OCI-LY7 (cell line): ENCODE measurements at regions not wholly inside any gene's neighbourhood (a gene's known extent, or its start where the extent isn't known, plus 50 kb on each side); places are given as distances from the start of the nearest gene placed in this dataset.

Experiments
- BruUV-seq: library from RNA; stranded (reverse); fragments of 400-500 nt; replicated peaks from 2 replicates; lab custom pipeline; 2021; lab: Mats Ljungman, UMichigan
- CTCF ChIA-PET: fragments of 300-600 bp; sonication (Branson Sonifier 250); formaldehyde crosslinking; loops from one replicate; lab custom pipeline; 2022; ENCODE audit warnings: antibody characterized with exemption; ENCODE audit not compliant: unreplicated experiment; lab: Charles Lee
- POLR2A ChIA-PET: fragments of 300-600 bp; sonication (Branson Sonifier 250); formaldehyde crosslinking; loops from one replicate; lab custom pipeline; 2022; ENCODE audit warnings: antibody characterized with exemption; lab: Charles Lee
- DNase-seq: peaks from one replicate; pipeline ENCODE4 v3.0.0-alpha.2; 2015; ENCODE audit warnings: low spot score
- H2AFZ ChIP-seq: fragments of 200-600 bp; sonication (generic), shearing (Covaris generic); 2 replicates; pipeline ENCODE4 v1.6.1; 2014; ENCODE audit warnings: mild to moderate bottlenecking, antibody characterized with exemption, low read length, moderate library complexity
- H3K27ac ChIP-seq: fragments of 200-600 bp; sonication (generic); 2 replicates; pipeline ENCODE4 v1.5.1; 2014; ENCODE audit warnings: mixed run types, low read depth, mild to moderate bottlenecking, moderate library complexity, low read length, inconsistent platforms; ENCODE audit not compliant: poor library complexity, severe bottlenecking
- H3K36me3 ChIP-seq: fragments of 200-600 bp; sonication (generic); 2 replicates; pipeline ENCODE4 v1.6.1; 2014; ENCODE audit warnings: mild to moderate bottlenecking, antibody characterized with exemption, low read length, moderate library complexity, mixed read lengths; ENCODE audit not compliant: insufficient read depth
- H3K4me1 ChIP-seq: fragments of 200-600 bp; sonication (generic); 2 replicates; pipeline ENCODE4 v1.5.1; 2014; ENCODE audit warnings: mild to moderate bottlenecking, low read length; ENCODE audit not compliant: insufficient read depth, poor library complexity, severe bottlenecking
- H3K4me2 ChIP-seq: fragments of 200-600 bp; sonication (generic); 2 replicates; pipeline ENCODE4 v1.6.1; 2014; ENCODE audit warnings: mild to moderate bottlenecking, low read length
- H3K4me3 ChIP-seq: fragments of 200-600 bp; sonication (generic); 2 replicates; pipeline ENCODE4 v1.5.1; 2014; ENCODE audit warnings: mild to moderate bottlenecking, low read depth, low read length; ENCODE audit not compliant: poor library complexity, severe bottlenecking
- H3K79me2 ChIP-seq: fragments of 200-600 bp; sonication (generic); 2 replicates; pipeline ENCODE4 v1.6.1; 2016; ENCODE audit warnings: low read depth, mild to moderate bottlenecking, low read length, moderate library complexity, mixed read lengths; ENCODE audit not compliant: insufficient read depth
- H3K9me2 ChIP-seq: fragments of 200-600 bp; sonication (generic); 2 replicates; pipeline ENCODE4 v1.6.1; 2016; ENCODE audit warnings: mild to moderate bottlenecking, low read length, mixed read lengths; ENCODE audit not compliant: insufficient read depth
- H3K9me3 ChIP-seq: fragments of 200-600 bp; sonication (generic); 2 replicates; pipeline ENCODE4 v1.6.1; 2014; ENCODE audit warnings: mild to moderate bottlenecking, mixed run types, low read length, mixed read lengths
- H4K20me1 ChIP-seq: fragments of 200-600 bp; sonication (generic); 2 replicates; pipeline ENCODE4 v1.6.1; 2014; ENCODE audit warnings: mild to moderate bottlenecking, antibody characterized with exemption, low read length, moderate library complexity, mixed read lengths; ENCODE audit not compliant: insufficient read depth
- EZH2phosphoT487 ChIP-seq: fragments of 200-600 bp; sonication (generic); IDR thresholded peaks from 2 replicates; pipeline ENCODE4 v1.6.1; 2018; ENCODE audit warnings: low read depth, borderline replicate concordance, mild to moderate bottlenecking, mixed run types, antibody characterized with exemption, low read length, moderate library complexity, mixed read lengths
- intact Hi-C: fragments of 100-400 bp; cut with micrococcal nuclease; formaldehyde crosslinking; loops from one replicate; pipeline ENCODE4 v1.10.0; 2022; ENCODE audit not compliant: unreplicated experiment
- TF ChIP-seq, protein P1 (sequence below): fragments of 200-600 bp; sonication (generic); conservative IDR thresholded peaks from 2 replicates; pipeline ENCODE4 v1.5.1; 2014; ENCODE audit warnings: mild to moderate bottlenecking, antibody characterized with exemption, low read length, moderate library complexity, mixed read lengths

DNA sequence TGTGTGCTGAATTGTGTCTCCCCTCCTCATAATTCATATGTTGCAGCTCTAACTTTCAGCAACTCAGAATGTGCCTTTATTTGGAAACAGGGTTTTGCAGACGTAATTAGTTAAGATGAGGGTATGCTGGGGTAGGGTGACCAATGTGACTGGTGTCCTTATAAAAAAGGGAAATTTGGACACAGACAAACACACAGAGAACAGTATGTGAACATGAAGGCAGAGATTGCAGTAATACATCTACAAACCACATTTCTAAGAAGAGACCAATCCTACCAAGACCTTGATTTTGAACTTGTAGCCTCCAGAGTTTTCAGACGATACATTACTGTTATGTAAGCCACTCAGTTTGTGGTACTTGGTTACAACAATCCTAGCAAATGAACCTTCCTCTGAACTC lies 817.8 kb downstream of the TUSC7 start:
- ChIA-PET POLR2A (interaction anchor here (1.3 to 1.6 kb wide), 2 partner anchors 14 to 193 kb away, joined by 3 to 5 read pairs; no protein-coding TSS in a partner anchor), CTCF (no interaction called here)
- Histone ChIP-seq H2AFZ (no peak overlapping the region), H3K79me2 (no peaks in the 10 kb centered on the region), H4K20me1 (no peaks in the 10 kb centered on the region), H3K36me3 (no peaks in the 10 kb centered on the region), H3K4me1 (no peaks in the 10 kb centered on the region), H3K27ac (no peak overlapping the region), H3K4me3 (no peak overlapping the region), H3K9me2 (no peaks in the 10 kb centered on the region), H3K9me3 (no peaks in the 10 kb centered on the region), H3K4me2 (no peak overlapping the region)
- intact Hi-C loops: loop anchor here (2.0 to 5.0 kb wide), 2 partner anchors 190 to 757 kb away; no protein-coding TSS in a partner anchor
- BruUV-seq: no TSS peak
- DNase-seq: no peak
- no peak for TF ChIP-seq EZH2phosphoT487
- TF ChIP-seq, protein P1, sequence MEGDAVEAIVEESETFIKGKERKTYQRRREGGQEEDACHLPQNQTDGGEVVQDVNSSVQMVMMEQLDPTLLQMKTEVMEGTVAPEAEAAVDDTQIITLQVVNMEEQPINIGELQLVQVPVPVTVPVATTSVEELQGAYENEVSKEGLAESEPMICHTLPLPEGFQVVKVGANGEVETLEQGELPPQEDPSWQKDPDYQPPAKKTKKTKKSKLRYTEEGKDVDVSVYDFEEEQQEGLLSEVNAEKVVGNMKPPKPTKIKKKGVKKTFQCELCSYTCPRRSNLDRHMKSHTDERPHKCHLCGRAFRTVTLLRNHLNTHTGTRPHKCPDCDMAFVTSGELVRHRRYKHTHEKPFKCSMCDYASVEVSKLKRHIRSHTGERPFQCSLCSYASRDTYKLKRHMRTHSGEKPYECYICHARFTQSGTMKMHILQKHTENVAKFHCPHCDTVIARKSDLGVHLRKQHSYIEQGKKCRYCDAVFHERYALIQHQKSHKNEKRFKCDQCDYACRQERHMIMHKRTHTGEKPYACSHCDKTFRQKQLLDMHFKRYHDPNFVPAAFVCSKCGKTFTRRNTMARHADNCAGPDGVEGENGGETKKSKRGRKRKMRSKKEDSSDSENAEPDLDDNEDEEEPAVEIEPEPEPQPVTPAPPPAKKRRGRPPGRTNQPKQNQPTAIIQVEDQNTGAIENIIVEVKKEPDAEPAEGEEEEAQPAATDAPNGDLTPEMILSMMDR: no peak

DNA sequence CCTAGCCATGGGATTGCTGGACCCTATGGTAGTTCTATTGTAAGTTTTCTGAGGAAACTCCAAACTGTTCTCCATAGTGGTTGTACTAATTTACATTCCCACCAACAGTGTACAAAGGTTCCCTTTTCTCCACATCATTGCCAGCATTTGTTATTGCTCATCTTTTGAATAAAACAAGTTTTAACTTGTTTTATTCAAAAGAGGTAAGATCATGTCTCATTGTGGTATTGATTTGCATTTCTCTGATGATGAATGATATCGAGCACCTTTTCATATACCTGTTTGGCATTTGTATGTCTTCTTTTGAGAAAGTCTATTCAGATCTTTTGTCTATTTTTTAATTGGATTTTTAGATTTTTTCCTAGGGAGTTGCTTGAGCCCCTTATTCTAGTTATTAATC lies 819.1 kb downstream of the TUSC7 start:
- Histone ChIP-seq H3K36me3 (no peaks in the 10 kb centered on the region), H3K9me2 (no peaks in the 10 kb centered on the region), H3K27ac (no peak overlapping the region), H3K4me3 (no peak overlapping the region), H3K79me2 (no peaks in the 10 kb centered on the region), H2AFZ (no peak overlapping the region), H3K9me3 (no peaks in the 10 kb centered on the region), H3K4me2 (no peak overlapping the region), H4K20me1 (no peaks in the 10 kb centered on the region), H3K4me1 (no peaks in the 10 kb centered on the region)
- no TSS peak for BruUV-seq
- CTCF ChIA-PET: no interaction called here
- intact Hi-C loops: loop anchor here (5.0 kb wide), 1 partner anchor 189 kb away; no protein-coding TSS in a partner anchor
- no peak for TF ChIP-seq EZH2phosphoT487
- TF ChIP-seq, protein P1: no peak
- POLR2A ChIA-PET: no interaction called here
- DNase-seq: no peak

DNA sequence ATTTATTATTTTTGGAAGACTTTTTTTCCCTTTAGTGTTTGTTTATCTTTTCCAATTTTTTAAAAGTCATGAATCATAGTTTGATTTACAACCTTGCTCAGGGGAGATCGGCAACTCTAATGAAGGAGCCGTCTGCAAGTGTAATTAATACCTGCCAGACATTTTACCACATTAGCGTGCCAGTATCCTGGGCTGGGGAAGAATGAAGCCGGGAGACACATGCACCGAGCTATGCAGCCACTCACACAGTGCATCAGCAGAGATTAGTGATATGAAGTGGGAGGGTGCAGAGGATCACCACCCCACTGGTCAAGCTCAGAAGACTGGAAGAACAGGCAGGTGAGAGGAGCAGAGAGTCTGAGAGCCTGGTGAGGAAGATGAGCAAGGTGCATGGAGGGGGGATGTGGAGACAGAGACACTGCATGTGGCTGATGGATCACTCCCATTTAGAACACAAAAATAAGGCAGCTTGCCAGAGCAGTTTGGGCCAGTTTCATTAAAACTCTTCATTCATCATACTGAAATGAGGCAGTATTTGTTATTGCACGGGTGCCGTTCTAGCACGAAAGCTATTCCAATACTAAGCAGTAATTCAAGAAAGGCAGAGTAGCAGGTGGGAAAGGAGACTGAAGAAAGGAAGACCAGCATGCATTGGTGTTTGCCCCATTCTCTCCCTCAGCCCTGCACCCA lies 821.6 kb downstream of the TUSC7 start:
- no peak overlapping the region for H2AFZ ChIP-seq
- no peak overlapping the region for H3K4me3 ChIP-seq
- H3K27ac ChIP-seq: no peak overlapping the region
- no peak for DNase-seq
- H3K79me2 ChIP-seq: no peaks in the 10 kb centered on the region
- no peaks in the 10 kb centered on the region for H3K36me3 ChIP-seq
- intact Hi-C loops: no loop called here
- no TSS peak for BruUV-seq
- no peaks in the 10 kb centered on the region for H3K4me1 ChIP-seq
- ChIA-PET POLR2A (interaction anchor here (0.6 kb wide), 1 partner anchor 282 kb away, joined by 3 read pairs; no protein-coding TSS in a partner anchor), CTCF (no interaction called here)
- no peak overlapping the region for H3K4me2 ChIP-seq
- H3K9me2 ChIP-seq: no peaks in the 10 kb centered on the region
- H4K20me1 ChIP-seq: no peaks in the 10 kb centered on the region
- H3K9me3 ChIP-seq: no peaks in the 10 kb centered on the region
- TF ChIP-seq EZH2phosphoT487: no peak
- TF ChIP-seq, protein P1: no peak
